ENCODE measurements at regions not wholly inside any gene's neighbourhood (a gene's known extent, or its start where the extent isn't known, plus 50 kb on each side); places are given as distances from the start of the nearest gene placed in this dataset.

GRCh38 chr1:213723187-213723586 is 264.6 kb upstream of the PROX1 start:
- DNase-seq (ENCODE audit: low read depth, low spot score), result peak; percentile 21

DNA sequence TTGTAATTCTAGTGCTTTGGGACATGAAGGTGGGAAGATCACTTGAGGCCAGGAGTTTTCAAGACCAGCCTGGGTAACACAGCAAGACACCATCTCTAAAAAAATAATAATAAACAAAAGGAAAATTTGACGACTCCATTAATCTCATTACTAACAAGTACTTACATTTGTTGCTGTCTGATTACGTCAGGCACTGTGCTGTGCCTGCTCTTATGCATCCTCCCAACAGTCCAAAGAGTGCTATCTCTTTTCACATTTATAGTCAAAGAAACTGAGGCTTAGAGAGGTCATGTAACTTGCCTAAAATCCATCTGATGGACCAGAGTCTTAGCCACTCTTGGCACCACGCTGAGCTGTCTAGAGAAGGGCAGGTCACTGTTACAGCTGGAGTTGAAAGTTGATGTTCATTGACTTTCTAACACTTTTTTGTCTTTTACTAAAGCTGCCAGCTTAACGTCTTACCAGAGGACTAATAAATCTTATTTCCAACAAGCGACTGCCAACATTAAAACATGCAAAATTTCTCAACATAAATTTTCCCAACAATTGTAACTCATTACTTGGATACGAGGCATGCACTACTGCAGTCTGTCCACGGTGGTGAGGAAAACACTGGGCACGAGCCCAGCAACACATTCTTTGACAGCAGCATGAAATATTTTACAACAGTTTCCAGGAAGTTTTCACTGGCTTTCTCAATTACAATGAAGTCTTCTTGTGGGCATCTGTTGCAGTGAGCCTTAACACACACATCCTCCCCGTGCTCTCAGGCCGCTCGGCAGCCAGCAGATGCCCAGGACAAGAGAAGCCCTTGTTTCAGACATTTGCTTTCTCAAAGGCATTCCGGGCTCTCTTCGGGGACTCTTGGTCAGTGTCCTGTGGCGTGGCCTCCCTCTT is 262.9 kb upstream of the PROX1 start:
- DNase-seq (ENCODE audit: low read depth, low spot score), result no peak

GRCh38 chr1:213727853-213728592 is 259.8 kb upstream of the PROX1 start:
- no peak for DNase-seq (ENCODE audit: low read depth, low spot score)

- no peak for DNase-seq (ENCODE audit: low read depth, low spot score)
These were observed 258.9 kb upstream of the PROX1 start for GRCh38 chr1:213728593-213729536.

DNA sequence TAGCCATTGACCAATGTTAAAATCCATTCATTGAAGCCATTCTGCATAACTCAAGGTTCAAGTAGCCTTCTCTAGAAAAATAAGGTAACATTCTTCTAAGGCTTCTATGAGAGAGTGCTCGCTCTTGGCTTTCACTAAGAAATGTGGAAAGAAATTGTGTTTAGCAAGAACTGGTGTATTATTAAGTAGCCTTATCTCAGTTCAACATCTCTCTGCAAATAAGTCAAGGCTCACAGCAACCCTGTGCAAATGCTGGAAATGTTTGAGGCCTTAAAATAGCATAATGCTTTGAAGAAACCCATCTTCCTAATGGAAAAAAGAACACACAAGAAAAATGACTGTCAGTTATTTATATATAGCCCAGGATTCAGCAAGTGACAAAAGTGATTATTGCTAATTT is 254.1 kb upstream of the PROX1 start:
- DNase-seq (ENCODE audit: low read depth, low spot score), result no peak

DNA sequence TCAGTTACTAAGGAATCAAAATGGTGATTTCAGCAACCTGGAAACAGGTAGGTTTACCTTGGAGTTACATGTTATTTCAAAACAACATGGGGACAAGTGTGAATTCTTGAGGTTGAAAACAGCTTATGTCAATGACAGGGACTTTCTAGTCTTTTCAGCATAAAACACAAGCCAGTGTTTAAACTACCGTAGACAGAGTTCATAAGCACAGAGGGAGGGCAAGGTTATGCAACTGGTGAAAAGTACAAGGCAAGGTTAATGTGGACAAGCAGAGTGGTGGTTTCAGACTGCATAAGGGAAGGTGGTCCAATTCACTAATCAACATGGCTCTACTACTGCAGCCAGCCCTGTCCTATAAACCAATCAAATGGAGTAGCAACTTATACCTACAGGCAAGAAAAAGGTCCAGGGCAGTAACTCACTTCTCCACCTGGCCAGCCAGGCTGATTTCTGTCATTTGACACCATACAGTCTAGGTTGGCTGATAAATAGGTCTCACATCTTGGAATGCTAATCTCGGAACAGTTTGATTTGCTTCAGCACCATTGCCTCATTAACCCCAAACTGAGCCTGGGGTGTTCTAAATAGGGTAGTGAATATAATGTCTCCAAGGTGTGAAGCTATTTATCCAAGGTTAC is 250.3 kb upstream of the PROX1 start:
- DNase-seq (ENCODE audit: low read depth, low spot score), result no peak

DNA sequence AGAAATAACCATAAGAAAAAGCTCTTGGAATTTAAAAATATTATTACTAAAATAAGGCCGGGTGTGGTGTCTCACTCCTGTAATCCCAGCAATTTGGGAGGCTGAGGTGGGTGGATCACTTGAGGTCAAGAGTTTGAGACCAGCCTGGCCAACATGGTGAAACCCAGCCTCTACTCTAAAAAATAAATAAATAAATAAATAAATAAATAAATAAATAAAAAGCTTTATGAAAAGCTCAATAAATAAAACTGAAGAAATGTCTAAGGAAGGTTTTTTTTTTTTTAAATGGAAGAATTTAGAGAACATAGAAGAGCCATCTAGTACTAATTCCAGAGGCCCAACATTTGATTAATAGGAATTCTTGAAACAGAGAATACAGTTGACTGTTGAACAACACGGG is 249.1 kb upstream of the PROX1 start:
- no peak for DNase-seq (ENCODE audit: low read depth, low spot score)

DNA sequence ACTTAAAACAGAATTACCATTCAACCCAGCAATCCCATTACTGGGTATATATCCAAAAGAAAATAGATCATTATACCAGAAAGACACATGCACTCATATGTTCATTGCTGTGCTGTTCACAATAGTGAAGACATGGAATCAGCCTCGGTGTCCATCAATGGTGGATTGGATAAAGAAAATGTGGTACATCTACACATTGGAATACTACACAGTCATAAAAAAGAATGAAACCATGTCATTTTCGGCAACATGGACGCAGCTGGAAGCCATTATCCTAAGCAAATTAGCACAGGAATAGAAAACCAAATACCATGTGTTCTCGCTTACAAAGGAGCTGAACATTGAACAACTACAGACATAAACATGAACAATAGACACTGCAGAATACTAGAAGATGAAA is 244.8 kb upstream of the PROX1 start:
- DNase-seq (ENCODE audit: low read depth, low spot score), result no peak

GRCh38 chr1:213744780-213745179 is 243.0 kb upstream of the PROX1 start:
- DNase-seq (ENCODE audit: low read depth, low spot score), result peak; percentile 31

DNA sequence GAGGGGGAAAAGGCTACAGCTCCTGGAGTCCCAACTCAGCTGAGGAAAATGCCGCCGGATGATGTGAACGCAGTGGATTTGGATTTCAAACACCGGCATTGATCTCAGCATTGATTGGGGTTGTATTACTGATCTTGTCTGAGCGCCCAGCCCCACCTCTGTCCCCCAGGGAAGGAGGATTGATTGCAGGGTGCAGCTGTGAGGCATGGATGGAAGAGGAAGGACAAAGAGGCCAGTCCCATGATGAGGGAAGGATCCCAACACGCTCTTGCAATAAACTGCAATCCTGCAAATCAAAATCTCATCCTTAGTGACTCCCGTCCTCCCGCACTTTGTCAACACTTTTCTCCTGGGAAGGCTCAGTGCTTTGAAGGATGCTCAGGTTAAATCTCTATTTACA is 242.3 kb upstream of the PROX1 start:
- DNase-seq (ENCODE audit: low read depth, low spot score), result no peak

DNA sequence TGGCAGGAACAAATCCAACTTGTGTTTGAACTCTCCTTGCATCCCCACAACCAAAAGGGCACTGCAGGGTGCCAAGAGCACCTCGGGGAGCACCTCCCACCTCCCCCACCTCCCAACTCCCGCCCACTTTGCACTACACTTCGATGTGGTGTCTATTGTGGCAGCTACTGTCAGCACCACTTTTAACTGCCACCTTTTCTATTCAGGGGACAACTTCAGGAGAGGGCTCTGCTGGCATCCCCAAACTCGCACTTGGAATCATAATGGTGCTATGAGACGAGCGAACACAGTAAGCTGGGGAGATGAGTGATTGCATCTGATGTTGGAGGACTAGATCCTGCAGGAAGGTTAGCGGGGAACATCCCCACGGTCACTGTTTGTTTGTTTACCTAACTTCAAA is 238.2 kb upstream of the PROX1 start:
- no peak for DNase-seq (ENCODE audit: low read depth, low spot score)

DNA sequence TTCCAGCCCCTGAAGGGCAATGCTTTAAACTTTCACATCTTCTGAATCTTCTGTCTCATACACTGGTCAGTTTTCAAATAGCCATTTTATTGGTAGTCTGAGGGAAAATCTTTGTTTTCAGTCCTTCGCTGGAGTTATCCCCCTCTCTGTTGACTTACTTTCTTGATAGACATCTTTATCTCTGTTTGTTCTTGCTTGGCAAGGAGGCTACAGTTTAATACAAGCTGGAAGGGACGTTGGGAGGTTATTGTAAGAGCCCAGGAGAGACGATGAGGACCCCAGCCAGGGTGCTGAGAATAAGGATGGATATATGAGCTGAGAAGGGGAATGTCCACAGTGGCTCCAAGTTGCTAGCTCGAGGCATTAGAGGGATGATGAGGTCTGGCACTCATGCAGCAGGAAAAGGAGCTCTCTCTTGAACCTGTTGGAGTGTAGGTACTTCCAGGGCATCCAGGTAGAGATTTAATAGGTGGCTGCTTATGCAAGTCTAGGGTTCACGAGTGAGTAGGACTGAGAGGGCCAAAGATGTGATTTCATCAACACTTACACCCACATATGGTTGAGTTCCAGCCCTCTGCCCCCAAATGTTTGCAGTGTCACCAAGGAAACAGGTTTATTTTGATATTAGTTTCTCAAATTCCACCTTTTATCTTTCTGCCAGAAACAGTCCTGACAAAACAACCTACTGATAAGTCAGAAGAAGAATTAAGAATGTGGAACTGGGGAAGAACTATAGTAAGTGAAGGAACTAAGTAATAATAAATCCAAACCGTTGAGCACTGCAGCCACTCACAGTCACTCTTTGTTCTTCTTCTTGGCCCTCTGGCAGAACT is 237.3 kb upstream of the PROX1 start:
- DNase-seq (ENCODE audit: low read depth, low spot score), result no peak

GRCh38 chr1:213751064-213751397 is 236.7 kb upstream of the PROX1 start:
- no peak for DNase-seq (ENCODE audit: low read depth, low spot score)

- no peak for DNase-seq (ENCODE audit: low read depth, low spot score)
These were observed 228.2 kb upstream of the PROX1 start for GRCh38 chr1:213759359-213760181.

- peak; percentile 14 for DNase-seq (ENCODE audit: low read depth, low spot score)
These were observed 225.8 kb upstream of the PROX1 start for GRCh38 chr1:213761845-213762407.

- DNase-seq (ENCODE audit: low read depth, low spot score), result no peak
These were observed 220.1 kb upstream of the PROX1 start for GRCh38 chr1:213767683-213768082.

GRCh38 chr1:213772128-213773063 is 215.4 kb upstream of the PROX1 start:
- peak; percentile 44 for DNase-seq (ENCODE audit: low read depth, low spot score)

GRCh38 chr1:213773975-213774374 is 213.8 kb upstream of the PROX1 start:
- DNase-seq (ENCODE audit: low read depth, low spot score), result no peak
